HEK293 (cell line): ENCODE measurements at regions not wholly inside any gene's neighbourhood (a gene's known extent, or its start where the extent isn't known, plus 50 kb on each side); places are given as distances from the start of the nearest gene placed in this dataset.

Source experiments
- ZBTB20 ChIP-seq: fragments of 450-650 bp; formaldehyde crosslinking; IDR thresholded peaks from 2 replicates; pipeline ENCODE4 v1.5.1; 2016; ENCODE audit warnings: missing biosample characterization, missing genetic modification characterization
- ZFHX2 ChIP-seq: fragments of 450-650 bp; formaldehyde crosslinking; conservative IDR thresholded peaks from 2 replicates; pipeline ENCODE4 v1.5.1; 2016; ENCODE audit warnings: missing biosample characterization, missing genetic modification characterization
- ZNF560 ChIP-seq: fragments of 450-650 bp; formaldehyde crosslinking; IDR thresholded peaks from 2 replicates; pipeline ENCODE4 v1.5.1; 2017; ENCODE audit warnings: missing biosample characterization, missing genetic modification characterization, borderline replicate concordance
- TF ChIP-seq, protein P1 (sequence below): fragments of 450-650 bp; formaldehyde crosslinking; IDR thresholded peaks from 2 replicates; pipeline ENCODE4 v1.5.1; 2016; ENCODE audit warnings: missing biosample characterization, missing genetic modification characterization
- TF ChIP-seq, protein P2 (sequence below): fragments of 450-650 bp; formaldehyde crosslinking; IDR thresholded peaks from 2 replicates; pipeline ENCODE4 v1.5.1; 2016; ENCODE audit warnings: missing biosample characterization, missing genetic modification characterization

DNA sequence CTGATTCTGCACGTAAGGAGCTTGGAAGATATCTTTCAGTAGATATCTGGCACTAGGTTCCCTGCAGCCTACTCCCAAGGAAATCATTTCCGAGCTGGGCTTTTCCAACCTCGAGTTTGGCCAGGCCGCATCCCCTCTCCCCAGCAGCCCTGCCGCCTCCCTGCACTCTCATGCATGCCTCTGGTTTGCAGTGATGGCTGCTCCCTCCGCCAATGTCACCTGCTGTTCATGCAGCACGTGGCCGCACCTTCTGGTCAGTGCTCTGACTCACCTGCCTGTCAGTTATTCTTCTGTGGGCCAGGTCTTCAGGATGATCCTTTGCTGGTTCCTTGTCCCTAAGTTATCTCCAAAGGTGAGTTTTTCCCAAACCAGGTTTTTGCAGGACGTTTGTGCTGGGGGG lies 50.6 kb upstream of the RASGEF1A start:
- TF ChIP-seq ZNF560 (tag by site-specific recombination), result no peak
- no peak for TF ChIP-seq ZFHX2
- no peak for TF ChIP-seq ZBTB20 (tag by site-specific recombination)
- TF ChIP-seq, protein P1, sequence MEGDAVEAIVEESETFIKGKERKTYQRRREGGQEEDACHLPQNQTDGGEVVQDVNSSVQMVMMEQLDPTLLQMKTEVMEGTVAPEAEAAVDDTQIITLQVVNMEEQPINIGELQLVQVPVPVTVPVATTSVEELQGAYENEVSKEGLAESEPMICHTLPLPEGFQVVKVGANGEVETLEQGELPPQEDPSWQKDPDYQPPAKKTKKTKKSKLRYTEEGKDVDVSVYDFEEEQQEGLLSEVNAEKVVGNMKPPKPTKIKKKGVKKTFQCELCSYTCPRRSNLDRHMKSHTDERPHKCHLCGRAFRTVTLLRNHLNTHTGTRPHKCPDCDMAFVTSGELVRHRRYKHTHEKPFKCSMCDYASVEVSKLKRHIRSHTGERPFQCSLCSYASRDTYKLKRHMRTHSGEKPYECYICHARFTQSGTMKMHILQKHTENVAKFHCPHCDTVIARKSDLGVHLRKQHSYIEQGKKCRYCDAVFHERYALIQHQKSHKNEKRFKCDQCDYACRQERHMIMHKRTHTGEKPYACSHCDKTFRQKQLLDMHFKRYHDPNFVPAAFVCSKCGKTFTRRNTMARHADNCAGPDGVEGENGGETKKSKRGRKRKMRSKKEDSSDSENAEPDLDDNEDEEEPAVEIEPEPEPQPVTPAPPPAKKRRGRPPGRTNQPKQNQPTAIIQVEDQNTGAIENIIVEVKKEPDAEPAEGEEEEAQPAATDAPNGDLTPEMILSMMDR (tag by site-specific recombination), result no peak
- TF ChIP-seq, protein P2, sequence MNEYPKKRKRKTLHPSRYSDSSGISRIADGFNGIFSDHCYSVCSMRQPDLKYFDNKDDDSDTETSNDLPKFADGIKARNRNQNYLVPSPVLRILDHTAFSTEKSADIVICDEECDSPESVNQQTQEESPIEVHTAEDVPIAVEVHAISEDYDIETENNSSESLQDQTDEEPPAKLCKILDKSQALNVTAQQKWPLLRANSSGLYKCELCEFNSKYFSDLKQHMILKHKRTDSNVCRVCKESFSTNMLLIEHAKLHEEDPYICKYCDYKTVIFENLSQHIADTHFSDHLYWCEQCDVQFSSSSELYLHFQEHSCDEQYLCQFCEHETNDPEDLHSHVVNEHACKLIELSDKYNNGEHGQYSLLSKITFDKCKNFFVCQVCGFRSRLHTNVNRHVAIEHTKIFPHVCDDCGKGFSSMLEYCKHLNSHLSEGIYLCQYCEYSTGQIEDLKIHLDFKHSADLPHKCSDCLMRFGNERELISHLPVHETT, result no peak
